HL-60 (cell line): ENCODE measurements at regions not wholly inside any gene's neighbourhood (a gene's known extent, or its start where the extent isn't known, plus 50 kb on each side); places are given as distances from the start of the nearest gene placed in this dataset.

Experiments
- CTCF ChIP-seq: IDR thresholded peaks from one replicate; pipeline ENCODE4 v1.5.1; 2011; ENCODE audit warnings: low read length, control low read depth, inconsistent platforms; ENCODE audit not compliant: insufficient read depth
- GABPA ChIP-seq: IDR thresholded peaks from 2 replicates; pipeline ENCODE4 v1.6.1; 2012; ENCODE audit warnings: low read depth
- POLR2AphosphoS5 ChIP-seq: IDR thresholded peaks from 2 replicates; pipeline ENCODE4 v1.6.1; 2012; ENCODE audit warnings: low read depth
- REST ChIP-seq: IDR thresholded peaks from 2 replicates; pipeline ENCODE4 v1.6.1; 2012; ENCODE audit warnings: low read depth; ENCODE audit not compliant: insufficient replicate concordance

GRCh38 chr10:83272666-83273434, 866.5 kb upstream of the GHITM start:
- TF ChIP-seq CTCF (no peak), GABPA (no peak), POLR2AphosphoS5 (no peak), REST (no peak)
